HFFc6 (cell line): ENCODE measurements at regions not wholly inside any gene's neighbourhood (a gene's known extent, or its start where the extent isn't known, plus 50 kb on each side); places are given as distances from the start of the nearest gene placed in this dataset.

ENCODE experiments used
- DNase-seq: peaks from one replicate; pipeline ENCODE4 v3.0.0-alpha.2; 2018
- H3K27ac Mint-ChIP-seq: 2 replicates; pipeline ENCODE4 v1.8.0; 2020; ENCODE audit warnings: mild to moderate bottlenecking, mixed read lengths
- H3K27me3 Mint-ChIP-seq: 2 replicates; pipeline ENCODE4 v1.8.0; 2021; ENCODE audit warnings: mild to moderate bottlenecking, moderate library complexity, mixed read lengths; ENCODE audit not compliant: insufficient read depth
- H3K36me3 Mint-ChIP-seq: 2 replicates; pipeline ENCODE4 v1.8.0; 2021; ENCODE audit warnings: low read depth, mixed read lengths
- H3K4me1 Mint-ChIP-seq: 2 replicates; pipeline ENCODE4 v1.8.0; 2020; ENCODE audit warnings: low read depth, mixed read lengths
- H3K4me3 Mint-ChIP-seq: 2 replicates; pipeline ENCODE4 v1.8.0; 2020; ENCODE audit warnings: mild to moderate bottlenecking, moderate library complexity, mixed read lengths
- H3K9me3 Mint-ChIP-seq: 2 replicates; pipeline ENCODE4 v1.8.0; 2020; ENCODE audit warnings: mild to moderate bottlenecking, mixed read lengths
- TF ChIP-seq, protein P1 (sequence below): fragments of 200-600 bp; sonication (generic); IDR thresholded peaks from 2 replicates; pipeline ENCODE4 v1.5.0; 2021; ENCODE audit warnings: antibody characterized with exemption, mild to moderate bottlenecking

DNA sequence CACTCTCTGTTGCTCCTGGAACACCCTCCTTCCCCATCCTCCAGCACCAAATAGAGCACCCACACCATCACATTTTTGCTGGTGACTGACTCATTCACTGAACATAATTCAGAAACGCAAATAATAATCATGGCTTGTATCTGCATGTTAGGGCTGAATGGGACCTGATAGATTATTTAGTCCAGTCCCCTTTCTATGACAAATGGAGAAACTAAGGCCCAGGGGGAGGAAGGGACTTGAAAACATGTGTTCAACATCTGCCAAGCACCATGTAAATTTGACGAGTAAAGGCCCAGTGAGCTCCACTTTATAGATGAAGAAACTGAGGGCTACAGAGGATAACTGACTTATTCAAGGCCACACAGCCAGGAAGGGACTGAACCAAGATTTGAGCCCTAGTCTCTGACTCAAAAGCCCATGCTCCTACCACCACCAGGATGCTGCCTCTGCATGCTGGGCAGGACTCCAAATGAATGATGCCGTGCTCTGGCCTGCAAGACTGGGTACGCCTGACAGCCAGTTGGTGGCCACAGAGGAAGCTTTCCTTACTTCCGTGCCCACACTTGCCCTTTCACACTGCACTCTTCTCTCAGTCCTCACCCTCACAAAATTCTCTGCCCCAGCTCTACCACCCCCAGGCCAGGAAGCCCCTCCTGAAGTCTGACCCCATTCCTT is 133.3 kb upstream of the PJA1 start:
- H3K4me1 Mint-ChIP-seq: no peaks in the 10 kb centered on the region
- TF ChIP-seq, protein P1, sequence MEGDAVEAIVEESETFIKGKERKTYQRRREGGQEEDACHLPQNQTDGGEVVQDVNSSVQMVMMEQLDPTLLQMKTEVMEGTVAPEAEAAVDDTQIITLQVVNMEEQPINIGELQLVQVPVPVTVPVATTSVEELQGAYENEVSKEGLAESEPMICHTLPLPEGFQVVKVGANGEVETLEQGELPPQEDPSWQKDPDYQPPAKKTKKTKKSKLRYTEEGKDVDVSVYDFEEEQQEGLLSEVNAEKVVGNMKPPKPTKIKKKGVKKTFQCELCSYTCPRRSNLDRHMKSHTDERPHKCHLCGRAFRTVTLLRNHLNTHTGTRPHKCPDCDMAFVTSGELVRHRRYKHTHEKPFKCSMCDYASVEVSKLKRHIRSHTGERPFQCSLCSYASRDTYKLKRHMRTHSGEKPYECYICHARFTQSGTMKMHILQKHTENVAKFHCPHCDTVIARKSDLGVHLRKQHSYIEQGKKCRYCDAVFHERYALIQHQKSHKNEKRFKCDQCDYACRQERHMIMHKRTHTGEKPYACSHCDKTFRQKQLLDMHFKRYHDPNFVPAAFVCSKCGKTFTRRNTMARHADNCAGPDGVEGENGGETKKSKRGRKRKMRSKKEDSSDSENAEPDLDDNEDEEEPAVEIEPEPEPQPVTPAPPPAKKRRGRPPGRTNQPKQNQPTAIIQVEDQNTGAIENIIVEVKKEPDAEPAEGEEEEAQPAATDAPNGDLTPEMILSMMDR: no peak
- H3K27me3 Mint-ChIP-seq: peaks cover 14% of the 10 kb centered on the region
- H3K4me3 Mint-ChIP-seq: no peak overlapping the region
- H3K36me3 Mint-ChIP-seq: no peaks in the 10 kb centered on the region
- H3K27ac Mint-ChIP-seq: no peak overlapping the region
- H3K9me3 Mint-ChIP-seq: no peaks in the 10 kb centered on the region
- DNase-seq: peak; percentile 7

DNA sequence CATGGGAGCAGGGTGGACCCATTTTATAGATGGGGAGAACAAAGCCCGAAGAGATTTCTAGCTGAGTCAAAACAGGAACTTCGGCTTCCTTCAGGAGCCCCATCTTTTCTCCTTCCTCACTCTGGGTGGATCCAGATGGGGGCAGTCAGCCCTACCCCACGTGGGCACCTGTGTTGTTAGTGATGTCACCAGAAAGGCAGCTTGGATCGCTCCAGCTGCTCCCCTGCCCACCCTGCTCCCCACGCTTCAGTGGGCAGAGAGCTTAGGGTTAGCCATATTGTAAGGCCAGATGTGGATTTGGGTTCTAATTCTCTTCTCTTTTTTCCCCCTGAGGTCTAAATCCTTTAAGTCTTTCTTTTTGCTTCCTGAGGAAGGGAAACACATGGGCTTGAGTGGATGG is 132.3 kb upstream of the PJA1 start:
- no peak for DNase-seq
- H3K36me3 Mint-ChIP-seq: no peaks in the 10 kb centered on the region
- H3K4me1 Mint-ChIP-seq: no peaks in the 10 kb centered on the region
- peaks cover 12% of the 10 kb centered on the region for H3K27me3 Mint-ChIP-seq
- no peaks in the 10 kb centered on the region for H3K9me3 Mint-ChIP-seq
- H3K4me3 Mint-ChIP-seq: no peak overlapping the region
- no peak overlapping the region for H3K27ac Mint-ChIP-seq
- TF ChIP-seq, protein P1: no peak

DNA sequence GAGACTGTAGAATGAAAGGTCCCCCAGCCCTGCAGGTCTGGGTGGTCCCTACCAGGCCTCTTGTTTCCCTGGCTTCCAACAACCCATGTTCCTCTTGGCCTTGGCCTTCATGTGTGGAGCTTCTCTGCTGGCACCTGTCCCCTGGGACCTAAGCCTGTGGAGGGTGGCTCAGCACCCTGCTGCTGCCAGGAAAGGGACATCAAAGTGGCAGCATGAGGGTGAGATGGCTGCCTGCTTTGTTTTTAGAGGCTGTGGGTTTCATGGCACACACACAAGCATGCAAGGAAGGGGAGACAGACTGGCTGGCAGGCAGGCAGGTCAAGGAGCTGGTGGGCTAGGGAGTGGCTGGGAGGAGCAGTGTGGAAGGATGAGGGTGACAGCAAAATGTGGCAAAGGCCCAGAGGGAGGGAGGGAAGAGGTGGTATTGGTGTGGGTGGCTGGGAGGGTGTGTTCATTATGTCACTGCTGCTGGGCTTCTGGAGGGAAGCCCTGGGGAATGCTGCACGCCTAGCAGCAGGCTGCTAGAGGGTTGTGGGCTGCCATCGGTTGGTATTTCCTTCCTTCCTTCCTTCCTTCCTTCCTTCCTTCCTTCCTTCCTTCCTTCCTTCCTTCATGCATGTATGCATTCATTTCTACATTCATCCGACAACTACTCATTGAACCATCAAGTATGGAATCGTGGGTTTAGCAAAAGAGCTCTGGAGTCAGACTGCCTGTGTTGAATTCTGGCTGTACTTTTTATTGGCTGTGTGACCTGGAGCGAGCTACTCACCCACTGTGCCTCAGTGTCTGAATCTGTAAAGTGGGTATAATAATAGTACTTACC is 128.7 kb upstream of the PJA1 start:
- no peaks in the 10 kb centered on the region for H3K4me1 Mint-ChIP-seq
- H3K27me3 Mint-ChIP-seq: peaks cover 9% of the 10 kb centered on the region
- no peak for DNase-seq
- no peak overlapping the region for H3K27ac Mint-ChIP-seq
- no peak overlapping the region for H3K4me3 Mint-ChIP-seq
- H3K9me3 Mint-ChIP-seq: no peaks in the 10 kb centered on the region
- no peaks in the 10 kb centered on the region for H3K36me3 Mint-ChIP-seq
- TF ChIP-seq, protein P1: no peak

DNA sequence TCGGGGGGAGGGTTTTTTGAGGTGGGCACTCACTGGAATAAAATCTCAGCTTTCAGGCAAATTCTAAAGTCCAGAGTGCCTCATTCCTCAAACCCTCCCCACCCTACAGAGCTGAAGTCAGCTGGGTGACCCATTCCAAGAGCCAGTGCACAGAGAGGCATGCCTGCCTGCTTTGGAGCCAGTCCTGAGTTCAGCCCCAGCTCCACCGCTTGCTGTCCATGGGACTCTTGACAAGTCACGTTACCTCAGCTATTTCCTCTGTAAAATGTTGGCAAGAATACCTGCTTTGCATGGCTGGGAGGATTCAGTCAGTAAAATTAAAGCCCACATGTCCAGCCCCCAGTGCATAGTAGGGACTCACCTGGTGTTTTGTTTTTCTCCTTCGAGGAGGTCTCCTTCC is 125.9 kb upstream of the PJA1 start:
- H3K4me3 Mint-ChIP-seq: no peak overlapping the region
- no peak for DNase-seq
- H3K4me1 Mint-ChIP-seq: no peaks in the 10 kb centered on the region
- peaks cover 9% of the 10 kb centered on the region for H3K27me3 Mint-ChIP-seq
- H3K36me3 Mint-ChIP-seq: no peaks in the 10 kb centered on the region
- H3K9me3 Mint-ChIP-seq: no peaks in the 10 kb centered on the region
- TF ChIP-seq, protein P1: no peak
- no peak overlapping the region for H3K27ac Mint-ChIP-seq

DNA sequence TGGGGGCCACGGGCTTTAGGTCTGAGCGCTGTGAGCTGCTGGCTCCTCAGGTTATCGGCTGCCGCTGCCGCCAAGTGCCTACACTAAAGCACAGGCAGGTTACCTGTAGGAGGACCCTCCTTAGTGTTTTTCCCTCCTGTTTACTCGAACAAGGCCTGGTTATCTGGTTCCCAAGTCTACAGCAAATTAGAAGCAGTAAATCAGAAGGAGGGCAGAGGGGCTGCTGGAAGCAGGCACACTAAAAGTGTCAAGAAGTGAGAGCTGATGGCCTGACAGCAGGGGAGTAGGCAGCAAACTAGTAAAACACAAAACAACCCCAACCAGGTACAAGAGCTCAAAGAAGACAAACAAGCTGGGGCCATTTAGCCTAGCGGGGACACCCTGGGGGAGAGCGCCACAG is 125.0 kb upstream of the PJA1 start:
- Mint-ChIP-seq H3K4me1 (no peaks in the 10 kb centered on the region), H3K36me3 (no peaks in the 10 kb centered on the region), H3K4me3 (no peak overlapping the region), H3K27me3 (peaks cover 9% of the 10 kb centered on the region), H3K27ac (no peak overlapping the region), H3K9me3 (no peaks in the 10 kb centered on the region)
- no peak for DNase-seq
- TF ChIP-seq, protein P1: no peak
